Mesenchymal stem cell (in vitro differentiated cells and primary cell): ENCODE measurements at regions not wholly inside any gene's neighbourhood (a gene's known extent, or its start where the extent isn't known, plus 50 kb on each side); places are given as distances from the start of the nearest gene placed in this dataset.

ENCODE experiments used
- DNase-seq: peaks from one replicate; pipeline ENCODE4 v3.0.0-alpha.2; 2013
- H2AFZ ChIP-seq: one replicate; pipeline ENCODE4 v1.6.1; 2013; ENCODE audit warnings: low read depth, mild to moderate bottlenecking, control low read depth, inconsistent platforms, low read length, moderate library complexity
- H2AK5ac ChIP-seq: 2 replicates; pipeline ENCODE4 v1.6.1; 2013; ENCODE audit warnings: low read length, moderate library complexity, mild to moderate bottlenecking, inconsistent platforms; ENCODE audit not compliant: severe bottlenecking
- H2BK120ac ChIP-seq: one replicate; pipeline ENCODE4 v1.6.1; 2013; ENCODE audit warnings: low read depth, mild to moderate bottlenecking, inconsistent platforms, low read length, moderate library complexity
- H2BK12ac ChIP-seq, 2 experiments: one replicate each; pipeline ENCODE4 v1.6.1; 2013; ENCODE audit warnings: inconsistent platforms in 2 of 2, low read length in 2 of 2, mild to moderate bottlenecking in 2 of 2, moderate library complexity in 2 of 2, control low read depth in 1 of 2
- H2BK15ac ChIP-seq: one replicate; pipeline ENCODE4 v1.6.1; 2013; ENCODE audit warnings: mild to moderate bottlenecking, low read depth, inconsistent platforms; ENCODE audit not compliant: poor library complexity, severe bottlenecking
- H2BK5ac ChIP-seq: 2 replicates; pipeline ENCODE4 v1.6.1; 2013; ENCODE audit warnings: low read depth, mild to moderate bottlenecking, low read length, control low read depth, inconsistent platforms; ENCODE audit not compliant: poor library complexity, severe bottlenecking
- H3K14ac ChIP-seq, 2 experiments: one replicate each; pipeline ENCODE4 v1.6.1; 2013; ENCODE audit warnings: inconsistent platforms in 2 of 2, low read length in 2 of 2, control low read depth in 1 of 2, mild to moderate bottlenecking in 1 of 2, moderate library complexity in 1 of 2
- H3K18ac ChIP-seq, 2 experiments: one replicate each; pipeline ENCODE4 v1.6.1; 2013; ENCODE audit warnings: inconsistent platforms in 2 of 2, low read length in 2 of 2, control low read depth in 1 of 2, low read depth in 1 of 2, mild to moderate bottlenecking in 1 of 2
- H3K23ac ChIP-seq, 2 experiments: one replicate each; pipeline ENCODE4 v1.6.1; 2013; ENCODE audit warnings: inconsistent platforms in 2 of 2, low read length in 2 of 2, mild to moderate bottlenecking in 2 of 2, moderate library complexity in 2 of 2, control low read depth in 1 of 2
- H3K27ac ChIP-seq: 2 replicates; pipeline ENCODE4 v1.5.1; 2013; ENCODE audit warnings: mild to moderate bottlenecking, moderate library complexity, low read length, control low read depth, inconsistent platforms; ENCODE audit not compliant: poor library complexity, severe bottlenecking
- H3K27me3 ChIP-seq, 2 experiments: 2 replicates each; pipeline versions ENCODE4 v1.6.1 to v1.7.0; 2013; ENCODE audit warnings: low read length in 2 of 2, mild to moderate bottlenecking in 2 of 2, moderate library complexity in 2 of 2, control low read depth in 1 of 2, inconsistent platforms in 1 of 2; ENCODE audit not compliant: control insufficient read depth in 1 of 2, insufficient read depth in 1 of 2
- H3K36me3 ChIP-seq, 2 experiments: 2 replicates each; pipeline versions ENCODE4 v1.6.1 to v1.7.0; 2013; ENCODE audit warnings: low read length in 2 of 2, control low read depth in 1 of 2, inconsistent platforms in 1 of 2, low read depth in 1 of 2, mild to moderate bottlenecking in 1 of 2; ENCODE audit not compliant: insufficient read depth in 2 of 2, control insufficient read depth in 1 of 2
- H3K4ac ChIP-seq, 2 experiments: one replicate each; pipeline ENCODE4 v1.6.1; 2013; ENCODE audit warnings: inconsistent platforms in 2 of 2, low read length in 2 of 2, mild to moderate bottlenecking in 2 of 2, moderate library complexity in 2 of 2, control low read depth in 1 of 2, low read depth in 1 of 2
- H3K4me1 ChIP-seq: 2 replicates; pipeline ENCODE4 v1.6.1; 2013; ENCODE audit warnings: low read depth, low read length, control low read depth; ENCODE audit not compliant: control insufficient read depth, insufficient read depth
- H3K4me2 ChIP-seq: 2 replicates; pipeline ENCODE4 v1.6.1; 2013; ENCODE audit warnings: low read length, mild to moderate bottlenecking, inconsistent platforms; ENCODE audit not compliant: poor library complexity, severe bottlenecking
- H3K4me3 ChIP-seq, 2 experiments: 2 replicates each; pipeline versions ENCODE4 v1.5.1 to v1.7.0; 2013; ENCODE audit warnings: low read length in 2 of 2, mild to moderate bottlenecking in 2 of 2, control low read depth in 1 of 2, low read depth in 1 of 2; ENCODE audit not compliant: insufficient read depth in 1 of 2
- H3K79me1 ChIP-seq: replicated peaks from 2 replicates; pipeline ENCODE4 v1.6.1; 2013; ENCODE audit warnings: mild to moderate bottlenecking, control low read depth, low read length, inconsistent platforms; ENCODE audit not compliant: poor library complexity, severe bottlenecking
- H3K9ac ChIP-seq: 2 replicates; pipeline ENCODE4 v1.7.0; 2013; ENCODE audit warnings: mild to moderate bottlenecking, low read length, moderate library complexity
- H3K9me3 ChIP-seq: 2 replicates; pipeline ENCODE4 v1.7.0; 2013; ENCODE audit warnings: mild to moderate bottlenecking, low read length; ENCODE audit not compliant: control insufficient read depth
- H4K8ac ChIP-seq: one replicate; pipeline ENCODE4 v1.6.1; 2013; ENCODE audit warnings: inconsistent platforms, mild to moderate bottlenecking, low read length, moderate library complexity
- H4K91ac ChIP-seq: one replicate; pipeline ENCODE4 v1.6.1; 2013; ENCODE audit warnings: mild to moderate bottlenecking, low read length, inconsistent platforms
- WGBS: methylation state at CpG from one replicate; pipeline ENCODE4 v1.1.7; 2013; ENCODE audit warnings: mixed read lengths; 5-methylcytosine and 5-hydroxymethylcytosine counted together

DNA sequence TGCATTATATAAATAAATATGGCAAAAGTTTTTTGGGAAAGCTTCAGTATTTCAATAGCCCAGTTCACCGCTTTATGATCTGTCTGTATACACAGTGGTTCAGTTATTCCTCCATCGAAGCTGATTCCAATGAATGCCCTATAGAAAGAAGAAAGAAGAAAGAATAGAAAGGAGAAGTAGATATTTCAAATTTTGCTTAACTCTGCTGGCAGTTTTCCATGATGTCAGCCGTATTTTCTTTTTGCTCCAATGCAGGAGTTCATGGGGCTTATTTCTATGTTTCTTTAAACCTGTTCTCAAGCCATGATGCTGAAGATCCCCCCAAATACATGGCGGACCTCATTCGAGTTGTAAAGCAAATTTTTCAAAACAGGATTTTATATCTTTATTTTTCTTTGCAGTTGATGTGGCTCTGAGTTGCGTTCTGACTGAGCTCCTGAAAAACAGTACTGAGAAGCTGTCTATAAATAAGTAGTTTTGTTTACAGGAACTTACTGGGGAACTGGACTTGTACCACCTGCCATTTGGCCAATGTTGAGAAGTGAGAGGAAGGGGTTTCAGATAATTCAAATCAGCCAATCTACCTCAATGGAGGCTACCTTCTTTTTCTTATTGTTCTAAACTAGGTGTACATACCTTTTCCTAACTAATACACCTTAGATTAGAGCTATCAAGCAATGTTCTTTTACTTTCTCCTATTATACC, 418.5 kb upstream of the MEF2C start:
- Histone ChIP-seq H3K79me1 (no peaks in the 10 kb centered on the region), H4K91ac (no peak overlapping the region), H2BK12ac (no peak overlapping the region), H2BK15ac (no peak overlapping the region), H3K4me1 (no peaks in the 10 kb centered on the region), H2AFZ (no peak overlapping the region), H3K27ac (no peak overlapping the region), H2BK120ac (no peak overlapping the region), H2BK5ac (no peak overlapping the region), H3K9me3 (no peaks in the 10 kb centered on the region), H3K4me2 (no peak overlapping the region), H3K4ac (no peak overlapping the region), H3K9ac (no peak overlapping the region), H2AK5ac (no peak overlapping the region), H3K14ac (no peak overlapping the region), H3K23ac (no peak overlapping the region), H3K36me3 (no peaks in the 10 kb centered on the region), H4K8ac (no peak overlapping the region), H3K4me3 (no peak overlapping the region), H3K18ac (no peak overlapping the region), H3K27me3 (no peaks in the 10 kb centered on the region)
- DNase-seq: no peak
- 95% methylated on average over 6 of the region's 6 CpGs for WGBS

DNA sequence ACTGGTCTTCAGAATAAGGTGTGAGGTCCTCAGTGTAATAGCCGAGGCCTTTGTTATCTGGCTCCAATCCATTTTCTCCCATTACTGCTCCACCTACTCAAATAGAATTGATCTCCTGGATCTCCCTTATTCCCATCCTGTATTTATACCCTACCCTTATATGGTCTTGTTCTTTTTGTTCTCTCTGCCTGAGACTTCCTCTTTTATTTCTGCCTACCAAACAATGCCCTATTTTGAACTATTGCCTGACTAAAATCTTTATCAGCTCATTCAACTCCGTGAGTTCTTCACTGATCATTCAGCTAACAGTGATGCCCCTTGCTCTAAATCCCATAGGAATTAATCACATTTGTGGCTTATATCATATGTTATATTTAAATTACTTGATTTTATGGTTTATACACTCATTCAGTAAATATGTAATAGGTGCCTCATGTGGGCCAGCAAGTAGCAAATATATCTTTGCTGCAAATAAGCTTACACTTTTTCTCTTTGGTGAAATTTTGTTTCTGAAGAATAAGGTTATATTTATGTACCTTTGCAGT, 417.5 kb upstream of the MEF2C start:
- WGBS: 80% methylated on average over 2 of the region's 2 CpGs
- H3K4me2 ChIP-seq: no peak overlapping the region

DNA sequence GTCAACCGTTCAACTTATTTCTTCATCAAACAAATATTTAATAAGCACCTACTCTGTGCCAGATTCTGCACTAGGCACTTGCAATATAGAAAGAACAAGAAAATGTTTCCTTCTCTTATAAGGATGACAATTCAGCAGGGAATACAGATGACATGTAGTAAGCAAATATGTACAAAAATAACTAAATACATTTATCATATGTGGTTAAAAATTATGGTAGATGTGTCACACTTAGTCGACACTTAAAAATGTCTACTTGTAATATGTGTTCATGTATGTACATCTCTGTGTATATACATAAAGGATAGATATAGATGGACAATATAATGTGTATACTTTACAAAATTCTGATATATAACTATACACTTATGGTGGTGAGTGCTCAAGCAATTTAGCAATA, 417.0 kb upstream of the MEF2C start:
- Histone ChIP-seq H3K79me1 (no peaks in the 10 kb centered on the region), H4K8ac (no peak overlapping the region), H3K4me2 (no peak overlapping the region), H3K27ac (no peak overlapping the region), H3K27me3 (no peaks in the 10 kb centered on the region), H3K23ac (no peak overlapping the region), H4K91ac (no peak overlapping the region), H2BK120ac (no peak overlapping the region), H3K36me3 (no peaks in the 10 kb centered on the region), H2AK5ac (no peak overlapping the region), H3K4ac (no peak overlapping the region), H3K4me1 (no peaks in the 10 kb centered on the region), H3K18ac (no peak overlapping the region), H3K9ac (no peak overlapping the region), H2BK15ac (no peak overlapping the region), H3K4me3 (no peak overlapping the region), H2AFZ (no peak overlapping the region), H2BK12ac (no peak overlapping the region), H2BK5ac (no peak overlapping the region), H3K14ac (no peak overlapping the region), H3K9me3 (no peaks in the 10 kb centered on the region)
- DNase-seq: no peak
- 100% methylated on average over 1 of the region's 2 CpGs for WGBS

More for the DNA sequence above, 417.5 kb upstream of the MEF2C start:
- no peak overlapping the region for H2BK12ac ChIP-seq
- H4K91ac ChIP-seq: no peak overlapping the region
- no peak for DNase-seq
- no peak overlapping the region for H3K4ac ChIP-seq
- no peaks in the 10 kb centered on the region for H3K36me3 ChIP-seq
- no peak overlapping the region for H3K23ac ChIP-seq
- H3K9ac ChIP-seq: no peak overlapping the region
- H3K4me1 ChIP-seq: no peaks in the 10 kb centered on the region
- H3K4me3 ChIP-seq: no peak overlapping the region
- H3K79me1 ChIP-seq: no peaks in the 10 kb centered on the region
- no peak overlapping the region for H3K14ac ChIP-seq
- H2BK120ac ChIP-seq: no peak overlapping the region
- H3K9me3 ChIP-seq: no peaks in the 10 kb centered on the region
- no peak overlapping the region for H2BK5ac ChIP-seq
- no peak overlapping the region for H2BK15ac ChIP-seq
- no peak overlapping the region for H3K27ac ChIP-seq
- no peak overlapping the region for H2AFZ ChIP-seq
- no peak overlapping the region for H3K18ac ChIP-seq
- no peaks in the 10 kb centered on the region for H3K27me3 ChIP-seq
- no peak overlapping the region for H4K8ac ChIP-seq
- H2AK5ac ChIP-seq: no peak overlapping the region

DNA sequence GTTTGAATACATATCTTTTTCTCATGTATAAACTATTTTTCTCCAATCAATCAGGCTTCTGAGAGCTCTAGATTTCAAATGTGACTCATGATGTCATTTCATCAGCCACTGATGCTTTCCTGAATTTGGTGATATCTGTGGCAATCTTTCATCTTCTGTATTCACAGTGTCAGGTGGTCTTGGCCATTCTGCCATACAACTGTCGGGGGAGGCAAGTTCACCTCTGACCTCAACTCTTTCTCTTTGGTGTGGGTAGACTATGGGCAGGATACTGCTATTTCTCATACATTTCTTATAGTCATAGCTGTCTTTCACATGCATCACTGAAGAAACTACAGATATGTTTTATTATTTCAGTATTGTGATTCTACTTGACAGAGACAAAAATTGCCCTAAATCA, 414.1 kb upstream of the MEF2C start:
- Histone ChIP-seq H3K4me2 (no peak overlapping the region), H2AFZ (no peak overlapping the region), H2BK12ac (no peak overlapping the region), H4K8ac (no peak overlapping the region), H4K91ac (no peak overlapping the region), H2BK120ac (no peak overlapping the region), H3K36me3 (no peaks in the 10 kb centered on the region), H3K4ac (no peak overlapping the region), H3K18ac (no peak overlapping the region), H3K14ac (no peak overlapping the region), H3K9me3 (no peaks in the 10 kb centered on the region), H3K9ac (no peak overlapping the region), H3K4me1 (no peaks in the 10 kb centered on the region), H2AK5ac (no peak overlapping the region), H2BK5ac (no peak overlapping the region), H3K4me3 (no peak overlapping the region), H3K79me1 (no peaks in the 10 kb centered on the region), H2BK15ac (no peak overlapping the region), H3K27me3 (no peaks in the 10 kb centered on the region), H3K27ac (no peak overlapping the region), H3K23ac (no peak overlapping the region)
- WGBS: no CpG with 5 or more reads among the region's 1 CpG
- no peak for DNase-seq
